ENCODE measurements at regions not wholly inside any gene's neighbourhood (a gene's known extent, or its start where the extent isn't known, plus 50 kb on each side); places are given as distances from the start of the nearest gene placed in this dataset.

GRCh38 chr5:173806270-173807035 lies 81.7 kb upstream of the CPEB4 start:
- peaks cover 5% of the 10 kb centered on the region; the same call in 1 of the 2 replicates for H3K9me3 ChIP-seq (ENCODE audit: control insufficient read depth, insufficient read depth, low read length)
- no peak overlapping the region for H3K9ac ChIP-seq (ENCODE audit: low read depth, low read length)
- H3K36me3 ChIP-seq (ENCODE audit: control insufficient read depth, insufficient read depth, low read length), result no peaks in the 10 kb centered on the region
- H3K27me3 ChIP-seq (ENCODE audit: control insufficient read depth, insufficient read depth, low read length), result no peaks in the 10 kb centered on the region
- no peaks in the 10 kb centered on the region for H3K4me1 ChIP-seq (ENCODE audit: control insufficient read depth, insufficient read depth, low read length)
- no peak overlapping the region for H3K4me3 ChIP-seq (ENCODE audit: low read depth, low read length)
- H3K27ac ChIP-seq (ENCODE audit: low read depth, low read length), result no peak overlapping the region

GRCh38 chr5:173807181-173807655 lies 80.9 kb upstream of the CPEB4 start:
- no peak overlapping the region for H3K4me3 ChIP-seq (ENCODE audit: low read depth, low read length)
- H3K9me3 ChIP-seq (ENCODE audit: control insufficient read depth, insufficient read depth, low read length), result peaks cover 5% of the 10 kb centered on the region; the same call in 1 of the 2 replicates
- H3K9ac ChIP-seq (ENCODE audit: low read depth, low read length), result no peak overlapping the region
- H3K27me3 ChIP-seq (ENCODE audit: control insufficient read depth, insufficient read depth, low read length), result no peaks in the 10 kb centered on the region
- H3K36me3 ChIP-seq (ENCODE audit: control insufficient read depth, insufficient read depth, low read length), result no peaks in the 10 kb centered on the region
- no peak overlapping the region for H3K27ac ChIP-seq (ENCODE audit: low read depth, low read length)
- no peaks in the 10 kb centered on the region for H3K4me1 ChIP-seq (ENCODE audit: control insufficient read depth, insufficient read depth, low read length)

- no peaks in the 10 kb centered on the region for H3K27me3 ChIP-seq (ENCODE audit: control insufficient read depth, insufficient read depth, low read length)
- H3K4me1 ChIP-seq (ENCODE audit: control insufficient read depth, insufficient read depth, low read length), result no peaks in the 10 kb centered on the region
- H3K9ac ChIP-seq (ENCODE audit: low read depth, low read length), result no peak overlapping the region
- no peak overlapping the region for H3K4me3 ChIP-seq (ENCODE audit: low read depth, low read length)
- peaks cover 5% of the 10 kb centered on the region; the same call in 1 of the 2 replicates for H3K9me3 ChIP-seq (ENCODE audit: control insufficient read depth, insufficient read depth, low read length)
- H3K36me3 ChIP-seq (ENCODE audit: control insufficient read depth, insufficient read depth, low read length), result no peaks in the 10 kb centered on the region
- H3K27ac ChIP-seq (ENCODE audit: low read depth, low read length), result no peak overlapping the region
Observed at GRCh38 chr5:173808079-173808808, 79.9 kb upstream of the CPEB4 start.

- Histone ChIP-seq H3K9ac (ENCODE audit: low read depth, low read length) (no peak overlapping the region), H3K4me3 (ENCODE audit: low read depth, low read length) (no peak overlapping the region), H3K36me3 (ENCODE audit: control insufficient read depth, insufficient read depth, low read length) (no peaks in the 10 kb centered on the region), H3K27ac (ENCODE audit: low read depth, low read length) (no peak overlapping the region), H3K9me3 (ENCODE audit: control insufficient read depth, insufficient read depth, low read length) (peaks cover 5% of the 10 kb centered on the region; the same call in 1 of the 2 replicates), H3K27me3 (ENCODE audit: control insufficient read depth, insufficient read depth, low read length) (no peaks in the 10 kb centered on the region), H3K4me1 (ENCODE audit: control insufficient read depth, insufficient read depth, low read length) (no peaks in the 10 kb centered on the region)
Observed at GRCh38 chr5:173809014-173809413, 79.1 kb upstream of the CPEB4 start.

- Histone ChIP-seq H3K9me3 (ENCODE audit: control insufficient read depth, insufficient read depth, low read length) (no peaks in the 10 kb centered on the region), H3K27me3 (ENCODE audit: control insufficient read depth, insufficient read depth, low read length) (no peaks in the 10 kb centered on the region), H3K36me3 (ENCODE audit: control insufficient read depth, insufficient read depth, low read length) (no peaks in the 10 kb centered on the region), H3K9ac (ENCODE audit: low read depth, low read length) (no peak overlapping the region), H3K27ac (ENCODE audit: low read depth, low read length) (no peak overlapping the region), H3K4me1 (ENCODE audit: control insufficient read depth, insufficient read depth, low read length) (no peaks in the 10 kb centered on the region), H3K4me3 (ENCODE audit: low read depth, low read length) (no peak overlapping the region)
Observed at GRCh38 chr5:173812811-173813550, 75.2 kb upstream of the CPEB4 start.

GRCh38 chr5:173814053-173814452 lies 74.1 kb upstream of the CPEB4 start:
- no peak overlapping the region for H3K27ac ChIP-seq (ENCODE audit: low read depth, low read length)
- no peaks in the 10 kb centered on the region for H3K4me1 ChIP-seq (ENCODE audit: control insufficient read depth, insufficient read depth, low read length)
- no peak overlapping the region for H3K4me3 ChIP-seq (ENCODE audit: low read depth, low read length)
- H3K36me3 ChIP-seq (ENCODE audit: control insufficient read depth, insufficient read depth, low read length), result no peaks in the 10 kb centered on the region
- no peaks in the 10 kb centered on the region for H3K27me3 ChIP-seq (ENCODE audit: control insufficient read depth, insufficient read depth, low read length)
- H3K9me3 ChIP-seq (ENCODE audit: control insufficient read depth, insufficient read depth, low read length), result no peaks in the 10 kb centered on the region
- no peak overlapping the region for H3K9ac ChIP-seq (ENCODE audit: low read depth, low read length)

- Histone ChIP-seq H3K27ac (ENCODE audit: low read depth, low read length) (no peak overlapping the region), H3K36me3 (ENCODE audit: control insufficient read depth, insufficient read depth, low read length) (no peaks in the 10 kb centered on the region), H3K4me3 (ENCODE audit: low read depth, low read length) (no peak overlapping the region), H3K4me1 (ENCODE audit: control insufficient read depth, insufficient read depth, low read length) (no peaks in the 10 kb centered on the region), H3K27me3 (ENCODE audit: control insufficient read depth, insufficient read depth, low read length) (no peaks in the 10 kb centered on the region), H3K9me3 (ENCODE audit: control insufficient read depth, insufficient read depth, low read length) (no peaks in the 10 kb centered on the region), H3K9ac (ENCODE audit: low read depth, low read length) (no peak overlapping the region)
Observed at GRCh38 chr5:173815571-173815970, 72.6 kb upstream of the CPEB4 start.

- Histone ChIP-seq H3K36me3 (ENCODE audit: control insufficient read depth, insufficient read depth, low read length) (no peaks in the 10 kb centered on the region), H3K27ac (ENCODE audit: low read depth, low read length) (no peak overlapping the region), H3K4me3 (ENCODE audit: low read depth, low read length) (no peak overlapping the region), H3K27me3 (ENCODE audit: control insufficient read depth, insufficient read depth, low read length) (no peaks in the 10 kb centered on the region), H3K4me1 (ENCODE audit: control insufficient read depth, insufficient read depth, low read length) (no peaks in the 10 kb centered on the region), H3K9me3 (ENCODE audit: control insufficient read depth, insufficient read depth, low read length) (no peaks in the 10 kb centered on the region), H3K9ac (ENCODE audit: low read depth, low read length) (no peak overlapping the region)
Observed at GRCh38 chr5:173816728-173817127, 71.4 kb upstream of the CPEB4 start.

- no peaks in the 10 kb centered on the region for H3K4me1 ChIP-seq (ENCODE audit: control insufficient read depth, insufficient read depth, low read length)
- no peak overlapping the region for H3K9ac ChIP-seq (ENCODE audit: low read depth, low read length)
- no peaks in the 10 kb centered on the region for H3K36me3 ChIP-seq (ENCODE audit: control insufficient read depth, insufficient read depth, low read length)
- no peak overlapping the region for H3K27ac ChIP-seq (ENCODE audit: low read depth, low read length)
- no peaks in the 10 kb centered on the region for H3K9me3 ChIP-seq (ENCODE audit: control insufficient read depth, insufficient read depth, low read length)
- no peaks in the 10 kb centered on the region for H3K27me3 ChIP-seq (ENCODE audit: control insufficient read depth, insufficient read depth, low read length)
- no peak overlapping the region for H3K4me3 ChIP-seq (ENCODE audit: low read depth, low read length)
Observed at GRCh38 chr5:173817561-173817960, 70.6 kb upstream of the CPEB4 start.

- peaks cover 8% of the 10 kb centered on the region for H3K4me1 ChIP-seq (ENCODE audit: control insufficient read depth, insufficient read depth, low read length)
- no peak overlapping the region for H3K27ac ChIP-seq (ENCODE audit: low read depth, low read length)
- H3K9me3 ChIP-seq (ENCODE audit: control insufficient read depth, insufficient read depth, low read length), result no peaks in the 10 kb centered on the region
- H3K36me3 ChIP-seq (ENCODE audit: control insufficient read depth, insufficient read depth, low read length), result no peaks in the 10 kb centered on the region
- H3K27me3 ChIP-seq (ENCODE audit: control insufficient read depth, insufficient read depth, low read length), result no peaks in the 10 kb centered on the region
- no peak overlapping the region for H3K4me3 ChIP-seq (ENCODE audit: low read depth, low read length)
- H3K9ac ChIP-seq (ENCODE audit: low read depth, low read length), result no peak overlapping the region
Observed at GRCh38 chr5:173819521-173819920, 68.6 kb upstream of the CPEB4 start.

GRCh38 chr5:173823274-173823644 lies 64.9 kb upstream of the CPEB4 start:
- Histone ChIP-seq H3K4me3 (ENCODE audit: low read depth, low read length) (no peak overlapping the region), H3K36me3 (ENCODE audit: control insufficient read depth, insufficient read depth, low read length) (no peaks in the 10 kb centered on the region), H3K9me3 (ENCODE audit: control insufficient read depth, insufficient read depth, low read length) (no peaks in the 10 kb centered on the region), H3K27ac (ENCODE audit: low read depth, low read length) (no peak overlapping the region), H3K9ac (ENCODE audit: low read depth, low read length) (no peak overlapping the region), H3K4me1 (ENCODE audit: control insufficient read depth, insufficient read depth, low read length) (peaks cover 10% of the 10 kb centered on the region), H3K27me3 (ENCODE audit: control insufficient read depth, insufficient read depth, low read length) (no peaks in the 10 kb centered on the region)
